Uterus (tissue), 2 donors: ENCODE measurements at regions not wholly inside any gene's neighbourhood (a gene's known extent, or its start where the extent isn't known, plus 50 kb on each side); places are given as distances from the start of the nearest gene placed in this dataset.

Experiments used
- CTCF ChIP-seq, 4 experiments: fragments of 200-600 bp in 2 of 4; fragments of 450-650 bp in 2 of 4; sonication (generic) in 2 of 4; IDR thresholded peaks; one replicate each; pipeline ENCODE4 v1.5.1; 2016 to 2019; ENCODE audit warnings: antibody characterized with exemption in 4 of 4, mild to moderate bottlenecking in 2 of 4, moderate library complexity in 1 of 4
- POLR2A ChIP-seq, 2 donors: fragments of 450-650 bp; IDR thresholded peaks; one replicate each; pipeline ENCODE4 v1.6.1; 2016; ENCODE audit warnings: antibody characterized with exemption in 2 of 2, mild to moderate bottlenecking in 1 of 2, moderate library complexity in 1 of 2

- no peak for TF ChIP-seq CTCF (IDR thresholded peaks at IDR 0.05)
- no peak for TF ChIP-seq POLR2A (IDR thresholded peaks at IDR 0.05)
These were observed 259.4 kb upstream of the ECI2 start for GRCh38 chr6:4394786-4395185.
